A673 (cell line): ENCODE measurements at regions not wholly inside any gene's neighbourhood (a gene's known extent, or its start where the extent isn't known, plus 50 kb on each side); places are given as distances from the start of the nearest gene placed in this dataset.

Source experiments
- BruUV-seq: library from RNA; stranded (reverse); fragments of 400-500 nt; replicated peaks from 2 replicates; lab custom pipeline; 2021; lab: Mats Ljungman, UMichigan
- CTCF ChIA-PET: fragments of 300-600 bp; sonication (Branson Sonifier 250); formaldehyde crosslinking; loops from one replicate; lab custom pipeline; 2022; ENCODE audit warnings: antibody characterized with exemption; lab: Charles Lee
- POLR2A ChIA-PET: fragments of 300-600 bp; sonication (Branson Sonifier 250); formaldehyde crosslinking; loops from one replicate; lab custom pipeline; 2022; ENCODE audit warnings: antibody characterized with exemption; ENCODE audit not compliant: low non-redundant PET; lab: Charles Lee
- DNase-seq: peaks from one replicate; pipeline ENCODE4 v3.0.0-alpha.2; 2015; ENCODE audit warnings: low spot score
- H3K27ac ChIP-seq: fragments of 200-600 bp; sonication (generic); 2 replicates; pipeline ENCODE4 v1.5.1; 2016; ENCODE audit warnings: mixed run types, low read depth, mild to moderate bottlenecking, mixed read lengths, antibody characterized with exemption, low read length; ENCODE audit not compliant: poor library complexity, severe bottlenecking
- H3K27me3 ChIP-seq: fragments of 200-600 bp; sonication (generic); replicated peaks from 2 replicates; pipeline ENCODE4 v1.6.1; 2017; ENCODE audit warnings: mixed run types, low read depth, mild to moderate bottlenecking, mixed read lengths, antibody characterized with exemption, low read length; ENCODE audit not compliant: insufficient read depth, poor library complexity
- H3K36me3 ChIP-seq: fragments of 200-600 bp; sonication (generic); 2 replicates; pipeline ENCODE4 v1.6.1; 2016; ENCODE audit warnings: mixed run types, mild to moderate bottlenecking, mixed read lengths, antibody characterized with exemption, low read length; ENCODE audit not compliant: insufficient read depth, poor library complexity, severe bottlenecking
- H3K4me1 ChIP-seq: fragments of 200-600 bp; sonication (generic); 2 replicates; pipeline ENCODE4 v1.6.1; 2017; ENCODE audit warnings: mixed run types, mild to moderate bottlenecking, mixed read lengths, antibody characterized with exemption, low read length; ENCODE audit not compliant: insufficient read depth, poor library complexity, severe bottlenecking
- H3K4me3 ChIP-seq: fragments of 200-600 bp; sonication (generic); 2 replicates; pipeline ENCODE4 v1.5.1; 2016; ENCODE audit warnings: low read depth, mixed run types, mild to moderate bottlenecking, mixed read lengths, low read length; ENCODE audit not compliant: poor library complexity, severe bottlenecking
- H3K9me3 ChIP-seq: fragments of 200-600 bp; sonication (generic); 2 replicates; pipeline ENCODE4 v1.6.1; 2016; ENCODE audit warnings: mixed run types, low read depth, mild to moderate bottlenecking, mixed read lengths, antibody characterized with exemption, low read length; ENCODE audit not compliant: poor library complexity, severe bottlenecking
- EZH2 ChIP-seq: fragments of 200-600 bp; sonication (generic); IDR thresholded peaks from 2 replicates; pipeline ENCODE4 v1.6.1; 2017; ENCODE audit warnings: borderline replicate concordance, low read depth, mild to moderate bottlenecking, mixed read lengths, antibody characterized with exemption, low read length; ENCODE audit not compliant: poor library complexity, severe bottlenecking
- intact Hi-C: fragments of 100-400 bp; cut with micrococcal nuclease; formaldehyde crosslinking; loops from one replicate; pipeline ENCODE4 v1.10.0; 2022; ENCODE audit not compliant: unreplicated experiment
- TF ChIP-seq, protein P1 (sequence below): fragments of 300-800, 200-600 bp; sonication (generic); conservative IDR thresholded peaks from 2 replicates; pipeline ENCODE4 v1.5.1; 2017; ENCODE audit warnings: low read depth, mild to moderate bottlenecking, antibody characterized with exemption, low read length, moderate library complexity, mixed read lengths

DNA sequence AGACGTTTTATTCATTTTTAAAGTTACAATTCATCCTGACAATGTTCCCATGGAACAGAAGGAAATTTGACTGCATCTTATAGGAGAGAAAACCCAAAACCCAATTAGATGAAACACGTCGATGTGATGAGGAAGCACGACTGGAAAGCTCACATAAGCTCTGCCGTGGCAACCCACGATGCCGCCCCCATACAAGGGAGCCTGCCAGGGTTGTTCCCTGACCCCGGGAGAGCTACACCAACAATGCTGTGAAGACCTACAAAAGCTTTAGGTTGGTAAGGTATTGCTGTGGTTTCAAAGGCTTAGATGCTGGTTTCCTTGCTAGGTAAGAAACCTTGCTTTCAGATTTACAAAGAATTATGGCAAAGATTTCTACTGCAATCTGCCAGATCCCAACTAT, 393.1 kb downstream of the KLF12 start:
- DNase-seq, result no peak
- TF ChIP-seq, protein P1, sequence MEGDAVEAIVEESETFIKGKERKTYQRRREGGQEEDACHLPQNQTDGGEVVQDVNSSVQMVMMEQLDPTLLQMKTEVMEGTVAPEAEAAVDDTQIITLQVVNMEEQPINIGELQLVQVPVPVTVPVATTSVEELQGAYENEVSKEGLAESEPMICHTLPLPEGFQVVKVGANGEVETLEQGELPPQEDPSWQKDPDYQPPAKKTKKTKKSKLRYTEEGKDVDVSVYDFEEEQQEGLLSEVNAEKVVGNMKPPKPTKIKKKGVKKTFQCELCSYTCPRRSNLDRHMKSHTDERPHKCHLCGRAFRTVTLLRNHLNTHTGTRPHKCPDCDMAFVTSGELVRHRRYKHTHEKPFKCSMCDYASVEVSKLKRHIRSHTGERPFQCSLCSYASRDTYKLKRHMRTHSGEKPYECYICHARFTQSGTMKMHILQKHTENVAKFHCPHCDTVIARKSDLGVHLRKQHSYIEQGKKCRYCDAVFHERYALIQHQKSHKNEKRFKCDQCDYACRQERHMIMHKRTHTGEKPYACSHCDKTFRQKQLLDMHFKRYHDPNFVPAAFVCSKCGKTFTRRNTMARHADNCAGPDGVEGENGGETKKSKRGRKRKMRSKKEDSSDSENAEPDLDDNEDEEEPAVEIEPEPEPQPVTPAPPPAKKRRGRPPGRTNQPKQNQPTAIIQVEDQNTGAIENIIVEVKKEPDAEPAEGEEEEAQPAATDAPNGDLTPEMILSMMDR, result no peak
- H3K27me3 ChIP-seq, result no peaks in the 10 kb centered on the region
- no peaks in the 10 kb centered on the region for H3K36me3 ChIP-seq
- H3K27ac ChIP-seq, result no peak overlapping the region
- no TSS peak for BruUV-seq
- peaks cover 9% of the 10 kb centered on the region for H3K4me1 ChIP-seq
- ChIA-PET CTCF (no interaction called here), POLR2A (no interaction called here)
- H3K9me3 ChIP-seq, result no peaks in the 10 kb centered on the region
- H3K4me3 ChIP-seq, result no peak overlapping the region
- intact Hi-C loops, result no loop called here

DNA sequence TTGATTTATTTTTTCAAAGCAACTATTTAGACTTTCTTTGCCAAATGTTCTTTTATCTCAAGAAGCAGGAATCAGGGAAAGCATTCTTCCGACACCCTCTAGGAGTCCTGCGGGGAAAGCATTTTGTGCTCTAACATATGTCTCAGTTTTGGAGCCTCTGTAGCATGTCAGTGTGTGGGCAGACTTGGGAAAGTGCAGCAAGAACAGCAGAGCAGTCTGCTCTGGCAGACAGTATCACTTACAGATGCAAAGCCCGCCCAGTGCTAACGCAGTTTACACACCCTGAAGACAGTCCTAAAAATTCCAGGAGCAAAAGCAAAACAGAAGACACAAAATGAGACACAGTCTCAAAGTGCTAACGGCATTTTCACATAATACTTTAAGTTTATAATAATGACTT, 393.5 kb downstream of the KLF12 start:
- no TSS peak for BruUV-seq
- Histone ChIP-seq H3K9me3 (no peaks in the 10 kb centered on the region), H3K4me3 (no peak overlapping the region), H3K36me3 (no peaks in the 10 kb centered on the region), H3K27ac (no peak overlapping the region), H3K27me3 (no peaks in the 10 kb centered on the region), H3K4me1 (peaks cover 9% of the 10 kb centered on the region)
- TF ChIP-seq, protein P1, result no peak
- TF ChIP-seq EZH2, result no peak
- DNase-seq, result peak; percentile 28
- POLR2A ChIA-PET, result no interaction called here
- intact Hi-C loops, result no loop called here
- CTCF ChIA-PET, result no interaction called here

DNA sequence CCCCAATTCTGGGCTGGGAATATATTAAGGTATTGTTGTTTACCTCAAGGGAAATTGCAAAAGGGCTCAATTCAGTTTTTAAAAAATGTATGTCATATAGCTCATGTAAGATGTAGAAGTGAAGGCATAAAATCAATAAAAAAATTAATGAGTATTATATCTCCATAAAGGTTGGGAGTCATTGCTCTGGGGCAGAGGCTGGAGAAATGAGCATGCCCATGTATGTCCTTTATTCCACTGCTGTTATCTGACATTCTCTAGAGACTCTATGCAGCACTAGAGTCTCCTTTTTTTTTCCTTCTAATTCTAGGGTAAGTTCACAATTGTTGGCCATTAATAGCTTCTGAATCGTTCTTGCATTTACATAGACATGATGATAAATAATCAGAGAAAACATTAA, 394.8 kb downstream of the KLF12 start:
- peaks cover 9% of the 10 kb centered on the region for H3K4me1 ChIP-seq
- ChIA-PET CTCF (no interaction called here), POLR2A (no interaction called here)
- no peaks in the 10 kb centered on the region for H3K27me3 ChIP-seq
- DNase-seq, result no peak
- no TSS peak for BruUV-seq
- no peaks in the 10 kb centered on the region for H3K9me3 ChIP-seq
- H3K36me3 ChIP-seq, result no peaks in the 10 kb centered on the region
- intact Hi-C loops, result no loop called here
- H3K27ac ChIP-seq, result no peak overlapping the region
- TF ChIP-seq EZH2, result no peak
- TF ChIP-seq, protein P1, result no peak
- no peak overlapping the region for H3K4me3 ChIP-seq
